HEK293 (cell line): ENCODE measurements at regions not wholly inside any gene's neighbourhood (a gene's known extent, or its start where the extent isn't known, plus 50 kb on each side); places are given as distances from the start of the nearest gene placed in this dataset.

ENCODE experiments used
- FEZF1 ChIP-seq: fragments of 450-650 bp; formaldehyde crosslinking; IDR thresholded peaks from 2 replicates; pipeline ENCODE4 v1.5.1; 2016; ENCODE audit warnings: missing biosample characterization, missing genetic modification characterization
- GLIS1 ChIP-seq: fragments of 450-650 bp; formaldehyde crosslinking; IDR thresholded peaks from 2 replicates; pipeline ENCODE4 v1.5.1; 2016; ENCODE audit warnings: missing biosample characterization, missing genetic modification characterization
- HOXD13 ChIP-seq: sonication (generic); formaldehyde crosslinking; IDR thresholded peaks from 2 replicates; pipeline ENCODE4 v1.8.0; 2022; ENCODE audit warnings: missing genetic modification reagents, borderline replicate concordance
- SETDB1 ChIP-seq: IDR thresholded peaks from one replicate; pipeline ENCODE4 v1.6.1; 2017; ENCODE audit warnings: mild to moderate bottlenecking, low read length, moderate library complexity, mixed read lengths; ENCODE audit not compliant: insufficient read length
- TCF7L2 ChIP-seq: IDR thresholded peaks from 2 replicates; pipeline ENCODE4 v1.6.1; 2011; ENCODE audit warnings: low read depth, mild to moderate bottlenecking, inconsistent platforms, low read length, moderate library complexity, borderline replicate concordance
- ZFP41 ChIP-seq: fragments of 450-650 bp; formaldehyde crosslinking; IDR thresholded peaks from 2 replicates; pipeline ENCODE4 v1.5.1; 2016; ENCODE audit warnings: missing biosample characterization, missing genetic modification characterization, borderline replicate concordance
- ZIC2 ChIP-seq: fragments of 450-650 bp; formaldehyde crosslinking; IDR thresholded peaks from 2 replicates; pipeline ENCODE4 v1.5.1; 2016; ENCODE audit warnings: missing biosample characterization, missing genetic modification characterization
- ZNF10 ChIP-seq: fragments of 450-650 bp; formaldehyde crosslinking; IDR thresholded peaks from 2 replicates; pipeline ENCODE4 v1.5.1; 2017; ENCODE audit warnings: missing biosample characterization, missing genetic modification characterization
- ZNF19 ChIP-seq: fragments of 450-650 bp; formaldehyde crosslinking; IDR thresholded peaks from 2 replicates; pipeline ENCODE4; 2016; ENCODE audit warnings: missing biosample characterization, missing genetic modification characterization, low read depth
- ZNF2 ChIP-seq: fragments of 450-650 bp; formaldehyde crosslinking; IDR thresholded peaks from 2 replicates; pipeline ENCODE4 v1.5.1; 2016; ENCODE audit warnings: missing biosample characterization, missing genetic modification characterization
- ZNF433 ChIP-seq: fragments of 450-650 bp; formaldehyde crosslinking; IDR thresholded peaks from 2 replicates; pipeline ENCODE4 v1.5.1; 2016; ENCODE audit warnings: missing biosample characterization, missing genetic modification characterization, low read depth
- ZNF521 ChIP-seq: fragments of 450-650 bp; formaldehyde crosslinking; IDR thresholded peaks from 2 replicates; pipeline ENCODE4 v1.5.1; 2017; ENCODE audit warnings: missing biosample characterization, mild to moderate bottlenecking, missing genetic modification characterization
- ZNF530 ChIP-seq: fragments of 450-650 bp; formaldehyde crosslinking; IDR thresholded peaks from 2 replicates; pipeline ENCODE4 v1.5.1; 2016; ENCODE audit warnings: low read depth, missing biosample characterization, missing genetic modification characterization
- ZNF558 ChIP-seq: fragments of 450-650 bp; formaldehyde crosslinking; IDR thresholded peaks from 2 replicates; pipeline ENCODE4 v1.5.1; 2016; ENCODE audit warnings: missing biosample characterization, missing genetic modification characterization
- ZNF561 ChIP-seq: fragments of 450-650 bp; IDR thresholded peaks from 2 replicates; pipeline ENCODE4 v1.5.1; 2018; ENCODE audit warnings: missing biosample characterization, missing genetic modification characterization, borderline replicate concordance
- ZNF596 ChIP-seq: fragments of 450-650 bp; IDR thresholded peaks from 2 replicates; pipeline ENCODE4 v1.5.0; 2018; ENCODE audit warnings: missing biosample characterization, mild to moderate bottlenecking, missing genetic modification characterization, moderate library complexity
- ZNF791 ChIP-seq: fragments of 450-650 bp; formaldehyde crosslinking; IDR thresholded peaks from 2 replicates; pipeline ENCODE4 v1.5.1; 2016; ENCODE audit warnings: missing biosample characterization, missing genetic modification characterization
- ZSCAN30 ChIP-seq: fragments of 450-650 bp; IDR thresholded peaks from 2 replicates; pipeline ENCODE4 v1.5.1; 2018; ENCODE audit warnings: missing biosample characterization, mild to moderate bottlenecking, missing genetic modification characterization, moderate library complexity
- ZXDB ChIP-seq: fragments of 450-650 bp; formaldehyde crosslinking; IDR thresholded peaks from 2 replicates; pipeline ENCODE4 v1.5.1; 2016; ENCODE audit warnings: missing biosample characterization, missing genetic modification characterization
- TF ChIP-seq, protein P1 (sequence below): fragments of 450-650 bp; formaldehyde crosslinking; IDR thresholded peaks from 2 replicates; pipeline ENCODE4 v1.5.1; 2016; ENCODE audit warnings: missing biosample characterization, missing genetic modification characterization
- TF ChIP-seq, protein P2 (sequence below): fragments of 450-650 bp; formaldehyde crosslinking; IDR thresholded peaks from 2 replicates; pipeline ENCODE4 v1.5.1; 2016; ENCODE audit warnings: missing biosample characterization, missing genetic modification characterization
- TF ChIP-seq, protein P3 (sequence below): fragments of 450-650 bp; formaldehyde crosslinking; IDR thresholded peaks from 2 replicates; pipeline ENCODE4 v1.5.1; 2016; ENCODE audit warnings: missing biosample characterization, missing genetic modification characterization
- TF ChIP-seq, protein P4 (sequence below): fragments of 450-650 bp; formaldehyde crosslinking; IDR thresholded peaks from 2 replicates; pipeline ENCODE4 v1.5.1; 2017; ENCODE audit warnings: missing biosample characterization, mild to moderate bottlenecking, missing genetic modification characterization, moderate library complexity
- TF ChIP-seq, protein P5 (sequence below): fragments of 450-650 bp; formaldehyde crosslinking; IDR thresholded peaks from 2 replicates; pipeline ENCODE4 v1.5.1; 2016; ENCODE audit warnings: missing biosample characterization, missing genetic modification characterization, borderline replicate concordance
- TF ChIP-seq, protein P6 (sequence below): fragments of 450-650 bp; formaldehyde crosslinking; IDR thresholded peaks from 2 replicates; pipeline ENCODE4 v1.5.1; 2016; ENCODE audit warnings: missing biosample characterization, missing genetic modification characterization
- TF ChIP-seq, protein P7 (sequence below): fragments of 450-650 bp; formaldehyde crosslinking; IDR thresholded peaks from 2 replicates; pipeline ENCODE4 v1.5.1; 2016; ENCODE audit warnings: missing biosample characterization, missing genetic modification characterization

DNA sequence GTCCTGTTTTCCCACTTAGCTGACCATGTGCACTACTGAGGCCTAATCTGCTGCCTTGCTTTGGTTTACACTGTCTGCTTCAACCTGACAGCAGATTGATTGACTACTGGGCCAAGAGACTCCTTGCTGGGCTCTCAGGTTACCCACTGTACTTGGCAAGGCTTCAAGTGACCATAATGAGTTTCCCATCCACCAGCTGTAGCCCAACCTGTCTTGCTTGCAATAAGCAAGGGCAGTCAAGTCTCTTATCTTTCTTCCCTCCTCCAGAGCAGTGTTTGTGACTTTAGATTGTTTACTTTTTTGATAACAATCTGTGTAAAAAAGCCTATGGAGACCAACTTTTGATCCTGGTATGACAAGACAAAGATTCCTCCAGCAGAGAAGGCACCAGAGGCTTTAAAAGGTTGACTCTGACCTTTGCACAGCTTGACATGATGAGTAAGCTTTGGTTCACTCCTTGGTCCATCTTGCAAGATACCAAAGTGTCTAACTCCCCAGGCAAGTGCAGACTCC is 912.3 kb upstream of the SEMA6A start (continued):
- TF ChIP-seq, protein P1, sequence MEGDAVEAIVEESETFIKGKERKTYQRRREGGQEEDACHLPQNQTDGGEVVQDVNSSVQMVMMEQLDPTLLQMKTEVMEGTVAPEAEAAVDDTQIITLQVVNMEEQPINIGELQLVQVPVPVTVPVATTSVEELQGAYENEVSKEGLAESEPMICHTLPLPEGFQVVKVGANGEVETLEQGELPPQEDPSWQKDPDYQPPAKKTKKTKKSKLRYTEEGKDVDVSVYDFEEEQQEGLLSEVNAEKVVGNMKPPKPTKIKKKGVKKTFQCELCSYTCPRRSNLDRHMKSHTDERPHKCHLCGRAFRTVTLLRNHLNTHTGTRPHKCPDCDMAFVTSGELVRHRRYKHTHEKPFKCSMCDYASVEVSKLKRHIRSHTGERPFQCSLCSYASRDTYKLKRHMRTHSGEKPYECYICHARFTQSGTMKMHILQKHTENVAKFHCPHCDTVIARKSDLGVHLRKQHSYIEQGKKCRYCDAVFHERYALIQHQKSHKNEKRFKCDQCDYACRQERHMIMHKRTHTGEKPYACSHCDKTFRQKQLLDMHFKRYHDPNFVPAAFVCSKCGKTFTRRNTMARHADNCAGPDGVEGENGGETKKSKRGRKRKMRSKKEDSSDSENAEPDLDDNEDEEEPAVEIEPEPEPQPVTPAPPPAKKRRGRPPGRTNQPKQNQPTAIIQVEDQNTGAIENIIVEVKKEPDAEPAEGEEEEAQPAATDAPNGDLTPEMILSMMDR (tag by site-specific recombination): no peak
- TF ChIP-seq TCF7L2 (peak; percentile 77; the same call in 1 of the 2 replicates), ZNF521 (tag by site-specific recombination) (no peak), SETDB1 (peak; percentile 21), ZXDB (no peak), ZIC2 (tag by site-specific recombination) (peak; percentile 94), HOXD13 (CRISPR knock-in tag) (0 out of 2 replicates have a peak, but pooled peaks have one; percentile 14), ZNF791 (tag by site-specific recombination) (no peak), ZNF558 (tag by site-specific recombination) (no peak), ZNF561 (peak; percentile 78), ZNF530 (tag by site-specific recombination) (no peak), ZNF2 (tag by site-specific recombination) (no peak), FEZF1 (tag by site-specific recombination) (peak; percentile 40; the same call in 1 of the 2 replicates), ZNF19 (tag by site-specific recombination) (no peak), ZNF433 (tag by site-specific recombination) (no peak), ZFP41 (no peak), ZNF596 (tag by site-specific recombination) (no peak), ZNF10 (tag by site-specific recombination) (no peak), GLIS1 (tag by site-specific recombination) (peak; percentile 21; the same call in 1 of the 2 replicates), ZSCAN30 (no peak)
- TF ChIP-seq, protein P2, sequence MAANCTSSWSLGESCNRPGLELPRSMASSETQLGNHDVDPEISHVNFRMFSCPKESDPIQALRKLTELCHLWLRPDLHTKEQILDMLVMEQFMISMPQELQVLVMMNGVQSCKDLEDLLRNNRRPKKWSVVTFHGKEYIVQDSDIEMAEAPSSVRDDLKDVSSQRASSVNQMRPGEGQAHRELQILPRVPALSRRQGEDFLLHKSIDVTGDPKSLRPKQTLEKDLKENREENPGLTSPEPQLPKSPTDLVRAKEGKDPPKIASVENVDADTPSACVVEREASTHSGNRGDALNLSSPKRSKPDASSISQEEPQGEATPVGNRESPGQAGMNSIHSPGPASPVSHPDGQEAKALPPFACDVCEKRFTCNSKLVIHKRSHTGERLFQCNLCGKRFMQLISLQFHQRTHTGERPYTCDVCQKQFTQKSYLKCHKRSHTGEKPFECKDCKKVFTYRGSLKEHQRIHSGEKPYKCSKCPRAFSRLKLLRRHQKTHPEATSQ (tag by site-specific recombination): no peak
- TF ChIP-seq, protein P3, sequence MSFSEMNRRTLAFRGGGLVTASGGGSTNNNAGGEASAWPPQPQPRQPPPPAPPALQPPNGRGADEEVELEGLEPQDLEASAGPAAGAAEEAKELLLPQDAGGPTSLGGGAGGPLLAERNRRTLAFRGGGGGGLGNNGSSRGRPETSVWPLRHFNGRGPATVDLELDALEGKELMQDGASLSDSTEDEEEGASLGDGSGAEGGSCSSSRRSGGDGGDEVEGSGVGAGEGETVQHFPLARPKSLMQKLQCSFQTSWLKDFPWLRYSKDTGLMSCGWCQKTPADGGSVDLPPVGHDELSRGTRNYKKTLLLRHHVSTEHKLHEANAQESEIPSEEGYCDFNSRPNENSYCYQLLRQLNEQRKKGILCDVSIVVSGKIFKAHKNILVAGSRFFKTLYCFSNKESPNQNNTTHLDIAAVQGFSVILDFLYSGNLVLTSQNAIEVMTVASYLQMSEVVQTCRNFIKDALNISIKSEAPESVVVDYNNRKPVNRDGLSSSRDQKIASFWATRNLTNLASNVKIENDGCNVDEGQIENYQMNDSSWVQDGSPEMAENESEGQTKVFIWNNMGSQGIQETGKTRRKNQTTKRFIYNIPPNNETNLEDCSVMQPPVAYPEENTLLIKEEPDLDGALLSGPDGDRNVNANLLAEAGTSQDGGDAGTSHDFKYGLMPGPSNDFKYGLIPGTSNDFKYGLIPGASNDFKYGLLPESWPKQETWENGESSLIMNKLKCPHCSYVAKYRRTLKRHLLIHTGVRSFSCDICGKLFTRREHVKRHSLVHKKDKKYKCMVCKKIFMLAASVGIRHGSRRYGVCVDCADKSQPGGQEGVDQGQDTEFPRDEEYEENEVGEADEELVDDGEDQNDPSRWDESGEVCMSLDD (tag by site-specific recombination): no peak
- TF ChIP-seq, protein P4, sequence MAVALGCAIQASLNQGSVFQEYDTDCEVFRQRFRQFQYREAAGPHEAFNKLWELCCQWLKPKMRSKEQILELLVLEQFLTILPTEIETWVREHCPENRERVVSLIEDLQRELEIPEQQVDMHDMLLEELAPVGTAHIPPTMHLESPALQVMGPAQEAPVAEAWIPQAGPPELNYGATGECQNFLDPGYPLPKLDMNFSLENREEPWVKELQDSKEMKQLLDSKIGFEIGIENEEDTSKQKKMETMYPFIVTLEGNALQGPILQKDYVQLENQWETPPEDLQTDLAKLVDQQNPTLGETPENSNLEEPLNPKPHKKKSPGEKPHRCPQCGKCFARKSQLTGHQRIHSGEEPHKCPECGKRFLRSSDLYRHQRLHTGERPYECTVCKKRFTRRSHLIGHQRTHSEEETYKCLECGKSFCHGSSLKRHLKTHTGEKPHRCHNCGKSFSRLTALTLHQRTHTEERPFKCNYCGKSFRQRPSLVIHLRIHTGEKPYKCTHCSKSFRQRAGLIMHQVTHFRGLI (tag by site-specific recombination): peak; percentile 69
- TF ChIP-seq, protein P5, sequence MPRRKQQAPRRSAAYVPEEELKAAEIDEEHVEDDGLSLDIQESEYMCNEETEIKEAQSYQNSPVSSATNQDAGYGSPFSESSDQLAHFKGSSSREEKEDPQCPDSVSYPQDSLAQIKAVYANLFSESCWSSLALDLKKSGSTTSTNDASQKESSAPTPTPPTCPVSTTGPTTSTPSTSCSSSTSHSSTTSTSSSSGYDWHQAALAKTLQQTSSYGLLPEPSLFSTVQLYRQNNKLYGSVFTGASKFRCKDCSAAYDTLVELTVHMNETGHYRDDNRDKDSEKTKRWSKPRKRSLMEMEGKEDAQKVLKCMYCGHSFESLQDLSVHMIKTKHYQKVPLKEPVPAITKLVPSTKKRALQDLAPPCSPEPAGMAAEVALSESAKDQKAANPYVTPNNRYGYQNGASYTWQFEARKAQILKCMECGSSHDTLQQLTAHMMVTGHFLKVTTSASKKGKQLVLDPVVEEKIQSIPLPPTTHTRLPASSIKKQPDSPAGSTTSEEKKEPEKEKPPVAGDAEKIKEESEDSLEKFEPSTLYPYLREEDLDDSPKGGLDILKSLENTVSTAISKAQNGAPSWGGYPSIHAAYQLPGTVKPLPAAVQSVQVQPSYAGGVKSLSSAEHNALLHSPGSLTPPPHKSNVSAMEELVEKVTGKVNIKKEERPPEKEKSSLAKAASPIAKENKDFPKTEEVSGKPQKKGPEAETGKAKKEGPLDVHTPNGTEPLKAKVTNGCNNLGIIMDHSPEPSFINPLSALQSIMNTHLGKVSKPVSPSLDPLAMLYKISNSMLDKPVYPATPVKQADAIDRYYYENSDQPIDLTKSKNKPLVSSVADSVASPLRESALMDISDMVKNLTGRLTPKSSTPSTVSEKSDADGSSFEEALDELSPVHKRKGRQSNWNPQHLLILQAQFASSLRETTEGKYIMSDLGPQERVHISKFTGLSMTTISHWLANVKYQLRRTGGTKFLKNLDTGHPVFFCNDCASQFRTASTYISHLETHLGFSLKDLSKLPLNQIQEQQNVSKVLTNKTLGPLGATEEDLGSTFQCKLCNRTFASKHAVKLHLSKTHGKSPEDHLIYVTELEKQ: peak; percentile 82; the same call in 1 of the 2 replicates
- TF ChIP-seq, protein P6, sequence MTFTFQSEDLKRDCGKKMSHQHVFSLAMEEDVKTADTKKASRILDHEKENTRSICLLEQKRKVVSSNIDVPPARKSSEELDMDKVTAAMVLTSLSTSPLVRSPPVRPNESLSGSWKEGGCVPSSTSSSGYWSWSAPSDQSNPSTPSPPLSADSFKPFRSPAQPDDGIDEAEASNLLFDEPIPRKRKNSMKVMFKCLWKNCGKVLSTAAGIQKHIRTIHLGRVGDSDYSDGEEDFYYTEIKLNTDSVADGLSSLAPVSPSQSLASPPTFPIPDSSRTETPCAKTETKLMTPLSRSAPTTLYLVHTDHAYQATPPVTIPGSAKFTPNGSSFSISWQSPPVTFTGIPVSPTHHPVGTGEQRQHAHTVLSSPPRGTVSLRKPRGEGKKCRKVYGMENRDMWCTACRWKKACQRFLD (tag by site-specific recombination): no peak
- TF ChIP-seq, protein P7, sequence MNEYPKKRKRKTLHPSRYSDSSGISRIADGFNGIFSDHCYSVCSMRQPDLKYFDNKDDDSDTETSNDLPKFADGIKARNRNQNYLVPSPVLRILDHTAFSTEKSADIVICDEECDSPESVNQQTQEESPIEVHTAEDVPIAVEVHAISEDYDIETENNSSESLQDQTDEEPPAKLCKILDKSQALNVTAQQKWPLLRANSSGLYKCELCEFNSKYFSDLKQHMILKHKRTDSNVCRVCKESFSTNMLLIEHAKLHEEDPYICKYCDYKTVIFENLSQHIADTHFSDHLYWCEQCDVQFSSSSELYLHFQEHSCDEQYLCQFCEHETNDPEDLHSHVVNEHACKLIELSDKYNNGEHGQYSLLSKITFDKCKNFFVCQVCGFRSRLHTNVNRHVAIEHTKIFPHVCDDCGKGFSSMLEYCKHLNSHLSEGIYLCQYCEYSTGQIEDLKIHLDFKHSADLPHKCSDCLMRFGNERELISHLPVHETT: no peak
